Neuronal stem cell (in vitro differentiated cells): ENCODE measurements at regions not wholly inside any gene's neighbourhood (a gene's known extent, or its start where the extent isn't known, plus 50 kb on each side); places are given as distances from the start of the nearest gene placed in this dataset.

ENCODE experiments used
- DNase-seq: peaks from one replicate; pipeline ENCODE4 v3.0.0-alpha.2; 2013; ENCODE audit warnings: low spot score
- H2AFZ ChIP-seq: one replicate; pipeline ENCODE4 v1.6.1; 2013; ENCODE audit warnings: mild to moderate bottlenecking, low read length, inconsistent platforms
- H2AK5ac ChIP-seq: 2 replicates; pipeline ENCODE4 v1.6.1; 2013; ENCODE audit warnings: low read depth, mild to moderate bottlenecking, inconsistent platforms, low read length, moderate library complexity, mixed read lengths
- H2BK120ac ChIP-seq: 2 replicates; pipeline ENCODE4 v1.6.1; 2013; ENCODE audit warnings: low read depth, mild to moderate bottlenecking, inconsistent platforms, low read length, moderate library complexity, mixed read lengths
- H2BK12ac ChIP-seq: one replicate; pipeline ENCODE4 v1.6.1; 2013; ENCODE audit warnings: low read length, inconsistent platforms
- H2BK15ac ChIP-seq: 2 replicates; pipeline ENCODE4 v1.6.1; 2013; ENCODE audit warnings: mild to moderate bottlenecking, low read length, inconsistent platforms, mixed read lengths
- H2BK5ac ChIP-seq: one replicate; pipeline ENCODE4 v1.6.1; 2013; ENCODE audit warnings: inconsistent platforms, mild to moderate bottlenecking, low read length, moderate library complexity
- H3K14ac ChIP-seq: one replicate; pipeline ENCODE4 v1.6.1; 2013; ENCODE audit warnings: low read length, inconsistent platforms
- H3K18ac ChIP-seq: 2 replicates; pipeline ENCODE4 v1.6.1; 2013; ENCODE audit warnings: low read length, inconsistent platforms
- H3K23ac ChIP-seq: 2 replicates; pipeline ENCODE4 v1.6.1; 2013; ENCODE audit warnings: low read depth, mild to moderate bottlenecking, mixed read lengths, low read length, inconsistent platforms; ENCODE audit not compliant: poor library complexity
- H3K27ac ChIP-seq: replicated peaks from 3 replicates; pipeline ENCODE4 v1.5.1; 2013; ENCODE audit warnings: low read length, inconsistent platforms
- H3K27me3 ChIP-seq, 3 experiments: 2 replicates each; pipeline ENCODE4 v1.6.1; 2013; ENCODE audit warnings: low read length in 3 of 3, mild to moderate bottlenecking in 2 of 3, inconsistent platforms in 1 of 3, low read depth in 1 of 3, mixed read lengths in 1 of 3, moderate library complexity in 1 of 3; ENCODE audit not compliant: control insufficient read depth in 3 of 3, insufficient read depth in 3 of 3
- H3K36me3 ChIP-seq, 2 donors: replicated peaks in 1 of 2; 2 replicates each; pipeline ENCODE4 v1.6.1; 2013; ENCODE audit warnings: low read length in 2 of 2; ENCODE audit not compliant: control insufficient read depth in 2 of 2, insufficient read depth in 2 of 2
- H3K4ac ChIP-seq: 2 replicates; pipeline ENCODE4 v1.6.1; 2013; ENCODE audit warnings: inconsistent platforms, mild to moderate bottlenecking, low read length, moderate library complexity
- H3K4me1 ChIP-seq, 2 donors: 1 replicate in 1 of 2; 2 replicates in 1 of 2; pipeline ENCODE4 v1.6.1; 2013; ENCODE audit warnings: low read length in 2 of 2, low read depth in 1 of 2; ENCODE audit not compliant: control insufficient read depth in 2 of 2, insufficient read depth in 1 of 2
- H3K4me2 ChIP-seq: one replicate; pipeline ENCODE4 v1.6.1; 2013; ENCODE audit warnings: mild to moderate bottlenecking, low read length, inconsistent platforms; ENCODE audit not compliant: insufficient read depth, poor library complexity, severe bottlenecking
- H3K4me3 ChIP-seq, 2 donors: 2 replicates each; pipeline ENCODE4 v1.5.1; 2013; ENCODE audit warnings: low read length in 2 of 2, mild to moderate bottlenecking in 2 of 2, inconsistent platforms in 1 of 2, moderate library complexity in 1 of 2
- H3K79me1 ChIP-seq: one replicate; pipeline ENCODE4 v1.6.1; 2013; ENCODE audit warnings: low read depth, mild to moderate bottlenecking, inconsistent platforms, low read length, moderate library complexity
- H3K9ac ChIP-seq: one replicate; pipeline ENCODE4 v1.6.1; 2013; ENCODE audit warnings: mild to moderate bottlenecking, low read depth, low read length, inconsistent platforms; ENCODE audit not compliant: poor library complexity
- H3K9me3 ChIP-seq, 2 donors: replicated peaks in 1 of 2; 2 replicates each; pipeline versions ENCODE3 to v1.6.1; 2013; ENCODE audit warnings: low read length in 2 of 2, mild to moderate bottlenecking in 2 of 2, inconsistent platforms in 1 of 2, low read depth in 1 of 2, mixed read lengths in 1 of 2, moderate library complexity in 1 of 2; ENCODE audit not compliant: control insufficient read depth in 2 of 2, insufficient read depth in 1 of 2
- H4K8ac ChIP-seq: one replicate; pipeline ENCODE4 v1.6.1; 2013; ENCODE audit warnings: low read depth, mild to moderate bottlenecking, inconsistent platforms, low read length, moderate library complexity
- H4K91ac ChIP-seq: one replicate; pipeline ENCODE4 v1.6.1; 2013; ENCODE audit warnings: low read length, low read depth, mild to moderate bottlenecking, inconsistent platforms; ENCODE audit not compliant: poor library complexity
- WGBS, 2 donors: extraction: QIAGEN DNeasy Blood & Tissue Kit; methylation state at CpG; one replicate each; pipeline ENCODE4 v1.1.7; 2013; ENCODE audit warnings: missing lambda C conversion rate in 2 of 2, mixed read lengths in 1 of 2; ENCODE audit not compliant: insufficient read length in 2 of 2, insufficient replicate concordance in 1 of 2; ENCODE audit errors: extremely low coverage in 2 of 2; 5-methylcytosine and 5-hydroxymethylcytosine counted together

DNA sequence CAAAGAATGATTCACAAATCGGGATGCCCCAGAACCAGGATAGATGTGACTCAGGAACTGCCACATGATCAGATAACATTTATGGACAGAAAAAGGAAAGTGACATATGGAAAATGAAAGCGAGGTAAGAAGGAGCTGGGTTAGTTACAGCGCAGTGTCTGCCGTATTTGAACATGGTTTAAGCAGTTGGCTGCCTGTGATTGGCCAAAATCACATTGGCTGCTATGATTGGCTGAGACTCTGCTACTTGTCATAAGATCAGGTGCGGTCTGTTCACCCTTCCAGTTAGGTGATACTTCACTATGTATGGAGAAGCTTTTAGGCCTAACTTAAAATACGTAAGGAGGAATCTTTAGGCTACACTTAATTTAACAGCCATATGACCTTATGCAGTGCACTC, 322.7 kb upstream of the HAND2 start:
- Histone ChIP-seq H3K4me1 (no peaks in the 10 kb centered on the region), H3K18ac (no peak overlapping the region), H3K9me3 (peaks cover 0 to under 1% of the 10 kb centered on the region in 2 donors), H2BK120ac (no peak overlapping the region), H2BK15ac (no peak overlapping the region), H3K23ac (no peak overlapping the region), H3K36me3 (no peaks in the 10 kb centered on the region), H2AFZ (no peak overlapping the region), H2BK5ac (no peak overlapping the region), H3K9ac (no peak overlapping the region), H2AK5ac (no peak overlapping the region), H3K14ac (no peak overlapping the region), H3K4me2 (no peak overlapping the region), H2BK12ac (no peak overlapping the region), H4K91ac (no peak overlapping the region), H3K4ac (no peak overlapping the region), H3K4me3 (no peak overlapping the region), H4K8ac (no peak overlapping the region), H3K27ac (no peak overlapping the region), H3K79me1 (no peaks in the 10 kb centered on the region), H3K27me3 (no peaks in the 10 kb centered on the region)
- no CpG with 5 or more reads among the region's 6 CpGs for WGBS, 2 donors
- DNase-seq: no peak

DNA sequence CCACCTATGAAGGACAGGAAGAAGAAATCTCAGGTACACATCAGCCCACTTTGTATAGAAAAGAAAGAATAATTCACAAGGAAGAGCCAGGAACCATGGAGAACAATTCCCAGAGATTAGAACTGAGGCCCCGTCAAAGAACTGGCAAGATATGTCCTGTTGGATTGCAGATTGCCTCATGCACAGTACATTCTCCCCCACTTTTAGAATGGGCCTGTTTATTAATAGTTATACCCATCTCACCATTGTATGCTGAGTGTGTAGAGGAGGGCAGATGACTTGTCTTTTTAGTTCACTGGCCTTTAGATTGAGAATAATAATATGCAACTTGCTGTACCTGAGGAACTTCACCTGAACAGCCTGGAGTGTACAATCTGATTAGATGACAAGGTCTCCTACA, 315.6 kb upstream of the HAND2 start:
- Histone ChIP-seq H3K9me3 (peaks cover 0 to 3% of the 10 kb centered on the region in 2 donors), H3K14ac (no peak overlapping the region), H3K4me3 (no peak overlapping the region), H3K79me1 (no peaks in the 10 kb centered on the region), H3K4me1 (no peaks in the 10 kb centered on the region), H3K27ac (no peak overlapping the region), H2AK5ac (no peak overlapping the region), H2BK15ac (no peak overlapping the region), H3K9ac (no peak overlapping the region), H3K18ac (no peak overlapping the region), H3K36me3 (no peaks in the 10 kb centered on the region), H4K91ac (no peak overlapping the region), H2AFZ (no peak overlapping the region), H2BK5ac (no peak overlapping the region), H2BK120ac (no peak overlapping the region), H4K8ac (no peak overlapping the region), H3K27me3 (no peaks in the 10 kb centered on the region), H3K23ac (no peak overlapping the region), H3K4me2 (no peak overlapping the region), H2BK12ac (no peak overlapping the region), H3K4ac (no peak overlapping the region)
- no CpG with 5 or more reads among the region's 1 CpG for WGBS, 2 donors
- DNase-seq: no peak

DNA sequence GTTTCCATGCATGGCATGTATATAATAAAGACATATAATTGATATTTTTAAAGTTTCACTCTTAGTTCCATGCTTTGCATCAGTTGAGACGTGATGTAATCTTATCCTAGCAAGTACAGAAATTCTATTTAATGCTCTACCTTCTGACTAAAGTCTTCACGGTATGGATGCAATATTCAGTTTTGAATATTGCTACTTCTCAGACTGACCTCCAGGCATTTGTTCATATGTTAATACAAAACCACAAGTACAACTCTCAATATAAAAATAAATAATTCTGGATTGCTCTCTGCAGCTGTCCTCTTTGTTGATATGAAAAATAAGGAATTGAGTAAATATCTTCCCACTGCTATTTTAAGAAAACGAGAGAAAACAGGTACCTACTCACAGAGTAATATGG, 309.8 kb upstream of the HAND2 start:
- no peak for DNase-seq
- Histone ChIP-seq H3K9me3 (peaks cover 0 to 3% of the 10 kb centered on the region in 2 donors), H3K9ac (no peak overlapping the region), H3K4me2 (no peak overlapping the region), H3K4me3 (no peak overlapping the region), H4K8ac (no peak overlapping the region), H2BK15ac (no peak overlapping the region), H2AFZ (no peak overlapping the region), H2BK12ac (no peak overlapping the region), H3K23ac (no peak overlapping the region), H4K91ac (no peak overlapping the region), H3K27me3 (no peaks in the 10 kb centered on the region), H3K14ac (no peak overlapping the region), H3K4ac (no peak overlapping the region), H2BK120ac (no peak overlapping the region), H2BK5ac (no peak overlapping the region), H3K18ac (no peak overlapping the region), H3K27ac (no peak overlapping the region), H2AK5ac (no peak overlapping the region), H3K36me3 (no peaks in the 10 kb centered on the region), H3K4me1 (no peaks in the 10 kb centered on the region), H3K79me1 (no peaks in the 10 kb centered on the region)
- no CpG with 5 or more reads among the region's 3 CpGs for WGBS, 2 donors

DNA sequence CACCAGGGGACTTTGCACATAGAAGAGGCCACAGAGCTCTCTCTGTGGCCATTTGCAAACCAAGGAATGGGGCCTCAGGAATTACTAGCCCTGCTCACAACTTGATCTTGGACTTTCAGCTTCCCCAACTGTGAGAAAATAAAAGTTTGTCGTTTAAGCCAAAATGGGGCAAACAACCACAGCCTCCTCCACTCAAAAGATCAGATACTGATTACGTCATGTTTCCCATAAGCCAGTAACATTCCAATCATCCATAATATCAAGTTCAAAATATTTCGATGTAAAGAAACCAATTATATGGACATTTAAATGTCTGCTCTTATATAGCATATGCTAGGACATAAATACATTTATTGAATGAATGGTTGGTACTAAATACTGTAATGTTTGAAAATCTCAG, 307.5 kb upstream of the HAND2 start:
- H4K91ac ChIP-seq: no peak overlapping the region
- H2AFZ ChIP-seq: no peak overlapping the region
- WGBS, 2 donors: no CpG with 5 or more reads among the region's 3 CpGs
- no peak overlapping the region for H3K23ac ChIP-seq
- H3K4me1 ChIP-seq: no peaks in the 10 kb centered on the region
- H2BK120ac ChIP-seq: no peak overlapping the region
- H2BK12ac ChIP-seq: no peak overlapping the region
- DNase-seq: no peak
- no peak overlapping the region for H2AK5ac ChIP-seq
- no peak overlapping the region for H3K9ac ChIP-seq
- H2BK5ac ChIP-seq: no peak overlapping the region
- no peaks in the 10 kb centered on the region for H3K36me3 ChIP-seq
- no peak overlapping the region for H2BK15ac ChIP-seq
- H4K8ac ChIP-seq: no peak overlapping the region
- H3K9me3 ChIP-seq: peaks cover 0 to 3% of the 10 kb centered on the region in 2 donors
- H3K14ac ChIP-seq: no peak overlapping the region
- H3K4me3 ChIP-seq: no peak overlapping the region
- H3K4me2 ChIP-seq: no peak overlapping the region
- no peak overlapping the region for H3K4ac ChIP-seq
- no peaks in the 10 kb centered on the region for H3K27me3 ChIP-seq
- no peak overlapping the region for H3K27ac ChIP-seq
- no peaks in the 10 kb centered on the region for H3K79me1 ChIP-seq
- no peak overlapping the region for H3K18ac ChIP-seq
